ENCODE measurements at regions not wholly inside any gene's neighbourhood (a gene's known extent, or its start where the extent isn't known, plus 50 kb on each side); places are given as distances from the start of the nearest gene placed in this dataset.
A peak's percentile ranks its signal among the peaks of the same experiment; 100 is the strongest.

GRCh38 chr17:36778448-36778847 lies 158.8 kb upstream of the LHX1 start:
- H3K4me1 Mint-ChIP-seq = no peaks in the 10 kb centered on the region
- no peak overlapping the region for H3K27ac Mint-ChIP-seq
- ATAC-seq (replicated peaks) (no peak), DNase-seq (no peak)
- H3K4me3 Mint-ChIP-seq = no peak overlapping the region
- H3K9me3 Mint-ChIP-seq = peaks cover 2 to 3% of the 10 kb centered on the region in 2 donors
- no peaks in the 10 kb centered on the region for H3K36me3 Mint-ChIP-seq
- peaks cover 62 to 79% of the 10 kb centered on the region in 2 donors for H3K27me3 Mint-ChIP-seq

GRCh38 chr17:36779550-36779949 lies 157.7 kb upstream of the LHX1 start:
- no peaks in the 10 kb centered on the region for H3K36me3 Mint-ChIP-seq
- peaks cover 2 to 3% of the 10 kb centered on the region in 2 donors for H3K9me3 Mint-ChIP-seq
- no peak for DNase-seq
- H3K4me1 Mint-ChIP-seq = no peaks in the 10 kb centered on the region
- H3K4me3 Mint-ChIP-seq = no peak overlapping the region
- no peak for ATAC-seq (replicated peaks)
- H3K27me3 Mint-ChIP-seq = peaks cover 56 to 79% of the 10 kb centered on the region in 2 donors
- H3K27ac Mint-ChIP-seq = no peak overlapping the region

- Mint-ChIP-seq H3K4me3 (no peak overlapping the region), H3K9me3 (peaks cover 5% of the 10 kb centered on the region in 2 donors), H3K4me1 (no peaks in the 10 kb centered on the region), H3K27me3 (peaks cover 27 to 62% of the 10 kb centered on the region in 2 donors), H3K36me3 (no peaks in the 10 kb centered on the region), H3K27ac (no peak overlapping the region)
- DNase-seq = no peak
- ATAC-seq (replicated peaks) = no peak
Measured at GRCh38 chr17:36784633-36785032, 152.6 kb upstream of the LHX1 start.

- peaks cover 37 to 72% of the 10 kb centered on the region in 2 donors for H3K27me3 Mint-ChIP-seq
- H3K4me1 Mint-ChIP-seq = no peaks in the 10 kb centered on the region
- no peak overlapping the region for H3K27ac Mint-ChIP-seq
Measured at GRCh38 chr17:36786867-36787266, 150.4 kb upstream of the LHX1 start.

GRCh38 chr17:36791150-36791941 lies 145.9 kb upstream of the LHX1 start:
- Mint-ChIP-seq H3K36me3 (no peaks in the 10 kb centered on the region), H3K4me1 (no peaks in the 10 kb centered on the region), H3K27me3 (peaks cover 40 to 73% of the 10 kb centered on the region in 2 donors), H3K9me3 (peaks cover 5% of the 10 kb centered on the region in 2 donors), H3K4me3 (no peak overlapping the region), H3K27ac (no peak overlapping the region)
- DNase-seq = no peak
- no peak for ATAC-seq (replicated peaks)

More at GRCh38 chr17:36786867-36787266, 150.4 kb upstream of the LHX1 start:
- DNase-seq = no peak
- H3K36me3 Mint-ChIP-seq = no peaks in the 10 kb centered on the region
- no peak for ATAC-seq (replicated peaks)
- H3K9me3 Mint-ChIP-seq = peaks cover 5 to 7% of the 10 kb centered on the region in 2 donors
- H3K4me3 Mint-ChIP-seq = no peak overlapping the region

GRCh38 chr17:36791942-36792475 lies 145.3 kb upstream of the LHX1 start:
- Mint-ChIP-seq H3K4me3 (no peak overlapping the region), H3K4me1 (no peaks in the 10 kb centered on the region), H3K27ac (no peak overlapping the region), H3K9me3 (peaks cover 0 to 2% of the 10 kb centered on the region in 2 donors), H3K27me3 (peaks cover 34 to 67% of the 10 kb centered on the region in 2 donors), H3K36me3 (no peaks in the 10 kb centered on the region)
- no peak for DNase-seq
- no peak for ATAC-seq (replicated peaks)

GRCh38 chr17:36792849-36793248 lies 144.4 kb upstream of the LHX1 start:
- ATAC-seq (replicated peaks) (no peak), DNase-seq (no peak)
- peaks cover 34 to 65% of the 10 kb centered on the region in 2 donors for H3K27me3 Mint-ChIP-seq
- no peaks in the 10 kb centered on the region for H3K36me3 Mint-ChIP-seq
- H3K9me3 Mint-ChIP-seq = peaks cover 0 to 2% of the 10 kb centered on the region in 2 donors
- no peaks in the 10 kb centered on the region for H3K4me1 Mint-ChIP-seq
- H3K4me3 Mint-ChIP-seq = no peak overlapping the region
- no peak overlapping the region for H3K27ac Mint-ChIP-seq

GRCh38 chr17:36793976-36794375 lies 143.3 kb upstream of the LHX1 start:
- peaks cover 0 to 2% of the 10 kb centered on the region in 2 donors for H3K9me3 Mint-ChIP-seq
- no peak for DNase-seq
- no peak overlapping the region for H3K27ac Mint-ChIP-seq
- no peak for ATAC-seq (replicated peaks)
- H3K27me3 Mint-ChIP-seq = peaks cover 34 to 53% of the 10 kb centered on the region in 2 donors
- no peak overlapping the region for H3K4me3 Mint-ChIP-seq
- no peaks in the 10 kb centered on the region for H3K36me3 Mint-ChIP-seq
- no peaks in the 10 kb centered on the region for H3K4me1 Mint-ChIP-seq

- Mint-ChIP-seq H3K4me3 (no peak overlapping the region), H3K27me3 (peaks cover 61 to 78% of the 10 kb centered on the region in 2 donors), H3K4me1 (no peaks in the 10 kb centered on the region), H3K27ac (no peak overlapping the region), H3K36me3 (no peaks in the 10 kb centered on the region), H3K9me3 (no peaks in the 10 kb centered on the region)
- DNase-seq (no peak), ATAC-seq (replicated peaks) (no peak)
Measured at GRCh38 chr17:36807496-36808179, 129.6 kb upstream of the LHX1 start.

GRCh38 chr17:36808180-36808661 lies 129.1 kb upstream of the LHX1 start:
- H3K36me3 Mint-ChIP-seq = no peaks in the 10 kb centered on the region
- no peaks in the 10 kb centered on the region for H3K9me3 Mint-ChIP-seq
- ATAC-seq (replicated peaks) = no peak
- no peak overlapping the region for H3K27ac Mint-ChIP-seq
- peaks cover 67 to 78% of the 10 kb centered on the region in 2 donors for H3K27me3 Mint-ChIP-seq
- DNase-seq = no peak
- no peaks in the 10 kb centered on the region for H3K4me1 Mint-ChIP-seq
- peak overlapping the region in 1 of 2 donors; percentile 34 for H3K4me3 Mint-ChIP-seq

- peaks cover 75 to 78% of the 10 kb centered on the region in 2 donors for H3K27me3 Mint-ChIP-seq
- no peaks in the 10 kb centered on the region for H3K9me3 Mint-ChIP-seq
- H3K36me3 Mint-ChIP-seq = no peaks in the 10 kb centered on the region
- DNase-seq (no peak), ATAC-seq (replicated peaks) (no peak)
- H3K4me3 Mint-ChIP-seq = no peak overlapping the region
- peaks cover 6 to 8% of the 10 kb centered on the region in 2 donors for H3K4me1 Mint-ChIP-seq
- no peak overlapping the region for H3K27ac Mint-ChIP-seq
Measured at GRCh38 chr17:36812762-36813161, 124.5 kb upstream of the LHX1 start.

GRCh38 chr17:36813357-36813756 lies 123.9 kb upstream of the LHX1 start:
- Mint-ChIP-seq H3K27ac (no peak overlapping the region), H3K4me1 (peaks cover 7 to 8% of the 10 kb centered on the region in 2 donors), H3K36me3 (no peaks in the 10 kb centered on the region), H3K27me3 (peaks cover 75 to 76% of the 10 kb centered on the region in 2 donors), H3K9me3 (no peaks in the 10 kb centered on the region), H3K4me3 (no peak overlapping the region)
- ATAC-seq (replicated peaks) (no peak), DNase-seq (no peak)

GRCh38 chr17:36813957-36814563 lies 123.2 kb upstream of the LHX1 start:
- no peak overlapping the region for H3K4me3 Mint-ChIP-seq
- DNase-seq (no peak), ATAC-seq (replicated peaks) (no peak)
- no peaks in the 10 kb centered on the region for H3K36me3 Mint-ChIP-seq
- H3K4me1 Mint-ChIP-seq = peaks cover 7 to 8% of the 10 kb centered on the region in 2 donors
- peaks cover 69 to 74% of the 10 kb centered on the region in 2 donors for H3K27me3 Mint-ChIP-seq
- H3K9me3 Mint-ChIP-seq = no peaks in the 10 kb centered on the region
- no peak overlapping the region for H3K27ac Mint-ChIP-seq

GRCh38 chr17:36814958-36815357 lies 122.3 kb upstream of the LHX1 start:
- no peaks in the 10 kb centered on the region for H3K36me3 Mint-ChIP-seq
- peaks cover 60 to 68% of the 10 kb centered on the region in 2 donors for H3K27me3 Mint-ChIP-seq

More at GRCh38 chr17:36814958-36815357, 122.3 kb upstream of the LHX1 start:
- ATAC-seq (replicated peaks) = no peak
- no peak overlapping the region for H3K4me3 Mint-ChIP-seq
- H3K4me1 Mint-ChIP-seq = peaks cover 7 to 8% of the 10 kb centered on the region in 2 donors
- H3K9me3 Mint-ChIP-seq = no peaks in the 10 kb centered on the region
- H3K27ac Mint-ChIP-seq = no peak overlapping the region
- DNase-seq = no peak

Measured in stimulated activated naive B cell treated with anti-CD40 and anti-IgM and Interleukin-4, amounts not matched to agents 10 μg/mL and 1 μg/mL and 100 μg/mL, for 72 hours (primary cell).